ENCODE measurements at regions not wholly inside any gene's neighbourhood (a gene's known extent, or its start where the extent isn't known, plus 50 kb on each side); places are given as distances from the start of the nearest gene placed in this dataset.

GRCh38 chr11:27193434-27194225, 153.0 kb downstream of the BBOX1 start:
- DNase-seq (ENCODE audit: low spot score), result no peak

DNA sequence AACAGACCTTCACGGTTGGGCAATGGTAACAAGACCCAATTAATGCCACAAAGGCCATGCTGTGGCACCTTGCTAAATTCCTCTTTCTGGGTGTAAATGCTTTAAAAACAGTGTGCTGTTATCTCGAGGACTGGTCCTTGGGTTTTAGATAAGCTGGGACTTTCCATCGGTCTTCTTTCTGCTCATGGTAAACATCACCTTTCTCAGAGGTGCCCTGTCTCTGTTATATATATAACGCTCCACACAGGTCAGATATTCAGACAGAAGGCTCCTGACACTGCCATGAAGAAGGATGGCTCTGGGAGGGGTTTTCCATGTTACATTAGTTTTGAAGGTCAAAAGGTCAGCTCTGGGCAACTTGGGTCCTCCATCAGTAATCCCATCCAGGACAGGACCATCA, 151.6 kb downstream of the BBOX1 start:
- DNase-seq (ENCODE audit: low spot score), result no peak

DNA sequence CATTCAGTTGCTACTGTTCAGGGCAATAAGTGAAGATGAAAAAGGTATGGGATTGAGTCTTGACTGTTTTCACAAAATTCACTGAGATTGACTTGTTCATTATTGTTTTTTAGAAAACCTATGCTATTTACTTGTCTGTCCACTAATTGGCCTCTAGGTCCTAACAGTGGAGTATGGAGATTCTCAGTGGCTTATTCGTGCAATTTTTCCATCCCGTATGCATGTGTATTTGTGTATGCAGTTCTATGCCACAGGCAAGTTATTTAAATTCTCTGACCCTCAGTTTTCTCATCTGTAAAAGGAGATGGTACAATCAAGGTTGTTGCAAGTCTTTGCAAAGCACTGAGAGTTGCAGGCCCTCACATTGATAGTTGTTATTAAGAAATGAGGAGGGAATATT, 151.0 kb downstream of the BBOX1 start:
- DNase-seq (ENCODE audit: low spot score), result no peak

DNA sequence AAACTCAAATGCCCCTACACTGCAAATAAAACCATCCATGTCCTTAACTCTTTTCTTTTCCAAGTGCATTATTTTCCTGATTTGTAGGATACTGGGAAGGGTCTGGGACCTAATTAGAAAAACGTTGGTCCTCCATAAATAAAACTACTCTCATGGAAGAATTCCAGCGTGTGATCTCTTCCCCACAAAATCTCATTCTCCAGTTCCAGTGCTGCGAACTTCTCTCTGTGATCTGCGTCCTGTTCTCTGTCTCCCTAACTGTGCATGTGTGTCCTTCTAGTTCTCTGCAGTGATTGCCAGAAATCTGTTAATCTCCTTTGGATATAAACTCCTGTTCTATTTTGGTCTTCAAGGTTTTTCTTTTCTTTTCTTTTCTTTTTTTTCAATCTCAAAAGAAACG, 148.1 kb downstream of the BBOX1 start:
- DNase-seq (ENCODE audit: low spot score), result no peak

DNA sequence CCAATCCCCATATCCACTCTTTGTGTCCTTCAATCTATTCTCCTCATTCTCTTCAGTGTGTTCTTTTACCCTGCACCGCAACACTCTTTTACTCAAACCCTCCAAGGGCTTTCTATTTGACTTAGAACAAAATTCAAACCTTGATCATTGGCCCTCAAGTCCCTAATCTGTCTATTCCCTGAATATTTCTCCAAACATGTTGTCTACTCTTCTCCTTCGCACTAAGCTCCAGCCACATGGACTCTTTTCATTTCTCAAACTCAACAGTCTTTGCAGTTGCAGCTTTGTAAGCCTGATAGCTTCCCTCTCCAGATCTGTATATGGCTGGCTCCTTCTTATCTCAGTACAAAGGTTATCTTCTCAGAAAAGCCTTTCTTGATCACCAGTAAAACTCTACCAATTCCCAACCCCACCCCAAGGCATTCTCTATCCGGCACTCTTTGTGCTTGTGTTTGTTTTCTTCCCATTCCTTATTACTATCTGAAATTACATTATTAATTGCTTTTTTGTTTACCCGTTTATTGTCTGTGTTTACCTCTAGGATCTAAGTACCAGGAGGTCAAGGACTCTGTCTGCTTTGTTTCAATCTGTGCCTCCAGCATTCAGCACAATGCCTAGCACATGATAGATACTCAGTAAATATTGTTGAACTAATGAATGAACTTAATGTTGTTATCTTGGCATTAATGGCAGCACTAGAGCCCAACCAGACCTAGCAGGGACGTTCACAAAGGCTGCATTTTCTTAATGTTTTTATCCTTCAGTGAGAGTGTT, 147.4 kb downstream of the BBOX1 start:
- no peak for DNase-seq (ENCODE audit: low spot score)

DNA sequence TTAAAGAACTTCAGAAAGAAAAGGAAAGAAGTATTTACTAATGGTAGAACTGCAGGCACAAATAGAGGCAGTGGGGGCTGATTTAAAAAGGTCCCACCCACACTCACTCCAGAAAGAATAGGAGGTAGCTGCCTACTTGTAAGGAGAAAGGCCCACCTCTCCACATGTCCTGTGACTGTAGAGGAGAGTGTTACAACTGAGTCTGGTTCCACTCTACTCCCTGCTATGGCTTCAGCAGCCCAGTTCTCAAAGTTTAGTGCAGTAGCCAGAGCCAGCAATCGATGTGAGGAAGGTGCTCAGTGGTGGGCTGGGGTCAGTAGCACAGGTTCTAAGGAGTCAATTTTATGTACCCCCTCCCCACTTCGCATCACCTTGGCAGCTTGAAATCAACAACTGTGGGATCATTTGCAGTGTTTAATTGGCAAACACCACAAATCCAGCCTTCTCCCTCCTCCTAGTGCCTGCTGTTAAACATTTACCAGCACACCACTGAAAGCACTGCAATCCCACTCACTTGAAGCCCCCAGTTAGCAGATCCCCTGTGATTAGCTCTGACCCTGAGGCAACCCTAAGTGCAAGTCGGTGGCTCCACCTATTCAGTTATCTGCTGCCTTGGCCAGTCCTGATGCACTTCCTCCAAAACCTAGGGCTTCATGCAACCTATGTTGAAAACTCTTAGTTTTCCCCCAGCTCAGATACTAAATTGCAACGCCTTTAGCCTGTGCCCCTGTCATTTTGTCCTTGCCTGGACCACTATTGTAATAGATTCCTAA, 146.6 kb downstream of the BBOX1 start:
- DNase-seq (ENCODE audit: low spot score), result no peak

DNA sequence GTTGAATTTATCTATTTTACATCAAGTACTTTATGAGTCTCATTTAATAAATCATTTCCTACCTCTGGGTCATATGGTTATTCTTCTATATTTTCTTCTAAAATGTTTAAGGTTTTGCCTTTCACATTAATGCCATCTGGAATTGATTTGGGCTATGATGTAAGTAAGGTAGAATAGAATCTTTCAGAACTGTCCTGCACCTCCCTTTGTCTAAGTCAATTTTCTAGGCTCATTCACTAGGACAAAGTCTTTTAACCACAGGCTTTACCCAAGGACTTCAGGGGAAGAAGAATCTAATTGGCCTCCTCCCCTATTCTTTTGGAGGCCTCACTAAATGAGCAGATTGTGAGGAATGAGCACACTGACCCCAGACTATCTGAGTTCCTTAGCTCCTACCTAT, 146.0 kb downstream of the BBOX1 start:
- DNase-seq (ENCODE audit: low spot score), result no peak

- DNase-seq (ENCODE audit: low spot score), result no peak
Observed at GRCh38 chr11:27184458-27185312, 144.1 kb downstream of the BBOX1 start.

DNA sequence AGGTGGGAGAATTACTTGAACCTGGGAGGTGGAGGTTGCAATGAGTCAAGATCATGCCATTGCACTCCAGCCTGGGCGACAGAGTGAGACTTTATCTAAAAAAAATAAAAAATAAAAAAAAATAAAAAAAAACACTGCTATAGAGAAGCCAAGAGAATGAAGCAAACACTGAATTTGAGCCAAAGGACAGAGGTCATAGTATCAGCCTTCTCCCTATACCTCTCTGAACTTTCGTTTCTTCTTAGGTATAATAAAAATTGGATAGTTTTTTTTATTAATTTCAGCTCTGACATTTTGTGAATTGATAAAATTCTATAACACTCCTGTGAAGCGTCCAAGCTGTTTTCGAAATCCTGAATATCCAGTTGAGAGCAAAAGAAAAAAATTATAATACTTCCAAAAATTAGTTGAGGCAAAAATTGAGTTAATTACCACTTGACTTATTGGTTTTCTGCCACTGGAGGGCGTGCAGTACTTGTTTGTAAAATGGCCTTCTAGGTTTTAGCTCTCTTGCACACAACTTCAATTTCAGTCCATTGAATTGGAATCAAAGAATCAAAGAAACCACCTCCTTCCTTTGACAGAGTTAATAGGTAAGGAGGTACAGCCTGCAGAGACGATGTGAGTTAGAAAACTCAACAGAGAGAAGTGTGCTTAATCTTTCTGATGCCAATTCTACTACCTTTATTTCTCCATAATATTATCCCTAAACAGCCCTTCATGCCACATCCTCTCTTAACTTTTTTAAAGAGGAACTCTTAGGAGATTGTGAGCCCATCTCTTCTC, 143.2 kb downstream of the BBOX1 start:
- peak; percentile 66 for DNase-seq (ENCODE audit: low spot score)

- DNase-seq (ENCODE audit: low spot score), result no peak
Observed at GRCh38 chr11:27179334-27179733, 138.7 kb downstream of the BBOX1 start.

- no peak for DNase-seq (ENCODE audit: low spot score)
Observed at GRCh38 chr11:27178859-27179258, 138.2 kb downstream of the BBOX1 start.

Measured in kidney tubule cell (primary cell).